Adipocyte (in vitro differentiated cells): ENCODE measurements at regions not wholly inside any gene's neighbourhood (a gene's known extent, or its start where the extent isn't known, plus 50 kb on each side); places are given as distances from the start of the nearest gene placed in this dataset.
A peak's percentile ranks its signal among the peaks of the same experiment; 100 is the strongest.
"Not testable (repeated sequence)": the region's sequence is repeated elsewhere in the genome, so short reads cannot be mapped to it uniquely, and the experiment has no call there.

ENCODE experiments used
- DNase-seq: peaks from one replicate; pipeline ENCODE4 v3.0.0-alpha.2; 2015; ENCODE audit warnings: low read depth
- H3K27me3 ChIP-seq: replicated peaks from 2 replicates; pipeline ENCODE4 v1.7.0; 2013; ENCODE audit warnings: mild to moderate bottlenecking, low read length, moderate library complexity; ENCODE audit not compliant: control insufficient read depth, insufficient read depth
- H3K36me3 ChIP-seq: 2 replicates; pipeline ENCODE4 v1.7.0; 2013; ENCODE audit warnings: low read length, mild to moderate bottlenecking, moderate library complexity; ENCODE audit not compliant: control insufficient read depth, insufficient read depth, severe bottlenecking
- H3K4me1 ChIP-seq: 2 replicates; pipeline ENCODE4 v1.7.0; 2013; ENCODE audit warnings: mild to moderate bottlenecking, low read length, moderate library complexity; ENCODE audit not compliant: control insufficient read depth, insufficient read depth
- H3K4me3 ChIP-seq: 2 replicates; pipeline ENCODE4 v1.7.0; 2013; ENCODE audit warnings: mild to moderate bottlenecking, low read length, moderate library complexity
- H3K9ac ChIP-seq: 2 replicates; pipeline ENCODE4 v1.7.0; 2013; ENCODE audit warnings: mild to moderate bottlenecking, low read length, moderate library complexity
- H3K9me3 ChIP-seq: 2 replicates; pipeline ENCODE4 v1.7.0; 2013; ENCODE audit warnings: mild to moderate bottlenecking, low read length, moderate library complexity; ENCODE audit not compliant: control insufficient read depth

- H3K4me1 ChIP-seq = peaks cover 5% of the 10 kb centered on the region
- H3K9ac ChIP-seq = no peak overlapping the region
- no peak for DNase-seq
- no peaks in the 10 kb centered on the region for H3K27me3 ChIP-seq
- H3K9me3 ChIP-seq = no peaks in the 10 kb centered on the region
- no peak overlapping the region for H3K4me3 ChIP-seq
- no peaks in the 10 kb centered on the region for H3K36me3 ChIP-seq
Observed at GRCh38 chr1:148383966-148384365, 99.1 kb downstream of the PPIAL4G start.

GRCh38 chr1:148379697-148380096 lies 103.4 kb downstream of the PPIAL4G start:
- H3K4me1 ChIP-seq = no peaks in the 10 kb centered on the region
- no peak overlapping the region for H3K4me3 ChIP-seq
- DNase-seq = no peak
- H3K36me3 ChIP-seq = no peaks in the 10 kb centered on the region
- no peaks in the 10 kb centered on the region for H3K27me3 ChIP-seq
- H3K9me3 ChIP-seq = no peaks in the 10 kb centered on the region
- H3K9ac ChIP-seq = no peak overlapping the region

GRCh38 chr1:148379170-148379500 lies 104.0 kb downstream of the PPIAL4G start:
- no peak overlapping the region for H3K9ac ChIP-seq
- no peak overlapping the region for H3K4me3 ChIP-seq
- DNase-seq = no peak
- H3K9me3 ChIP-seq = no peaks in the 10 kb centered on the region
- H3K4me1 ChIP-seq = no peaks in the 10 kb centered on the region
- no peaks in the 10 kb centered on the region for H3K27me3 ChIP-seq
- no peaks in the 10 kb centered on the region for H3K36me3 ChIP-seq

DNA sequence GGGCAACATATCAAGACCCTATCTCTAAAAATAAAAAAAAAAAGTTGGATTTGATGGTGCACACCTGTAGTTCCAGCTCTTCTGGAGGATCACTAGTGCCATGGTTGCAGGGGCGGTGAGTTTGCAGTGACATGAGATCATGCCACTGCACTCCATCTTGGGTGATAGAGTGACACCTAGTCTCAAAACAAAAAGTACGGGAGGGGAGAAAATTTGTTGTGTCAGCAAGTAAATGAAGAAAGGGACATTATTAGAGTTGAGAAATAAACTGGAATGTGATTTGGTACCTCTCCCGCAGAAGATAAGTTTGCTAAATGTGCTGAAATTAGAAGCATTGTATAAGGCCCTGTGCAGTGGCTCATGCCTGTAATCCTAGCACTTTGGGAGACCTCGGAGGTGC lies 105.1 kb downstream of the PPIAL4G start:
- not testable (repeated sequence) for H3K27me3 ChIP-seq, H3K4me3 ChIP-seq, DNase-seq, H3K9me3 ChIP-seq, H3K4me1 ChIP-seq, H3K36me3 ChIP-seq, H3K9ac ChIP-seq

GRCh38 chr1:148377045-148377444 lies 106.1 kb downstream of the PPIAL4G start:
- not testable (repeated sequence) for H3K4me1 ChIP-seq, H3K36me3 ChIP-seq, H3K9ac ChIP-seq, DNase-seq, H3K4me3 ChIP-seq, H3K9me3 ChIP-seq, H3K27me3 ChIP-seq

DNA sequence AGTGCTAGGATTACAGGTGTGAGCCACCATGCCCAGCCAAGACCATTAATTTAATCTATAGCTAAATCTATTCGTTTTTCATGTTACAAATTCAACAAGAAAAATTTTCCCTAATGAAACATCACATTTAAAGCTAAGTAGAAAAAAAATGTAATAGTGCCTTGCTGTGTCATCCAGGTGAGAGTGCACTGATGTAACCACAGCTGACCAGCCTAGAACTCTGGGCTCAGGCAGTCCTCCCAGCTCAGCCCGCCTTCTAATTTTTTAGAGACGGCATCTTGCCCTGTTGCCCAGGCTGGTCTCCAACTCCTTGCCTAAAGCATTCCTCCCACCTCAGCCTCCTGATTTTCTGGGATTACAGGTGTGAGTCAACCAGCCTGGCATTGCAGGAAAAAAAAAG lies 109.0 kb downstream of the PPIAL4G start:
- H3K9ac ChIP-seq = no peak overlapping the region
- no peak overlapping the region for H3K4me3 ChIP-seq
- H3K4me1 ChIP-seq = peaks cover 9% of the 10 kb centered on the region
- no peaks in the 10 kb centered on the region for H3K9me3 ChIP-seq
- no peaks in the 10 kb centered on the region for H3K36me3 ChIP-seq
- no peak for DNase-seq
- H3K27me3 ChIP-seq = no peaks in the 10 kb centered on the region

- H3K36me3 ChIP-seq = no peaks in the 10 kb centered on the region
- H3K9ac ChIP-seq = no peak overlapping the region
- H3K4me1 ChIP-seq = peaks cover 9% of the 10 kb centered on the region
- H3K27me3 ChIP-seq = no peaks in the 10 kb centered on the region
- H3K4me3 ChIP-seq = no peak overlapping the region
- DNase-seq = no peak
- no peaks in the 10 kb centered on the region for H3K9me3 ChIP-seq
Observed at GRCh38 chr1:148373192-148373925, 109.7 kb downstream of the PPIAL4G start.

DNA sequence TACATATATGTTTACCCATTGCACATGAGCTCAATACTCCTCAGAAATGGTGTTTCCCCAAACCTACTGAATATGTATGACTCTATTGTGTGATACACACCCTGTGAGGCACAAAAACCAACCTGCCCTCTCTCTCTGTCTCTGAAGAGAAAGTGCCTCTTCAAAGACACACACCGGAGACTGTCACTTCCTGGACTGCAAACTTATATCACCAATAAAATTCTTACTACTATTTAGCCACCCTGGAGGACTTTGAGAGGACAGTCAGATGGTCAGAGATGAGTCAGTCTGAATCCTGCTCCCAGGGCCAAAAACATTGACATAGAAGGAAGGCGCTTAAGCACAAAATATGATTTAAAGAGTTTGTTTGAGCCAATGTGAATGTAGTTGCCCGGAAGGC lies 110.4 kb downstream of the PPIAL4G start:
- peak overlapping the region; percentile 46 for H3K9ac ChIP-seq
- H3K27me3 ChIP-seq = no peaks in the 10 kb centered on the region
- H3K4me1 ChIP-seq = peaks cover 9% of the 10 kb centered on the region
- H3K4me3 ChIP-seq = no peak overlapping the region
- no peaks in the 10 kb centered on the region for H3K9me3 ChIP-seq
- no peaks in the 10 kb centered on the region for H3K36me3 ChIP-seq
- no peak for DNase-seq

- H3K4me1 ChIP-seq, H3K9me3 ChIP-seq, DNase-seq, H3K27me3 ChIP-seq, H3K36me3 ChIP-seq, H3K4me3 ChIP-seq: not testable (repeated sequence)
- H3K9ac ChIP-seq = peak overlapping the region; percentile 46
Observed at GRCh38 chr1:148372051-148372726, 110.9 kb downstream of the PPIAL4G start.

- H3K9me3 ChIP-seq, H3K4me1 ChIP-seq, H3K27me3 ChIP-seq, H3K4me3 ChIP-seq, H3K36me3 ChIP-seq, H3K9ac ChIP-seq: not testable (repeated sequence)
- DNase-seq = peak; percentile 77
Observed at GRCh38 chr1:148371551-148371994, 111.5 kb downstream of the PPIAL4G start.

- not testable (repeated sequence) for H3K27me3 ChIP-seq, DNase-seq, H3K4me3 ChIP-seq, H3K36me3 ChIP-seq, H3K9ac ChIP-seq, H3K9me3 ChIP-seq, H3K4me1 ChIP-seq
Observed at GRCh38 chr1:148370661-148371060, 112.4 kb downstream of the PPIAL4G start.

- Histone ChIP-seq H3K27me3 (peaks cover 8% of the 10 kb centered on the region), H3K4me1 (peaks cover 3% of the 10 kb centered on the region), H3K9me3 (no peaks in the 10 kb centered on the region), H3K36me3 (no peaks in the 10 kb centered on the region), H3K4me3 (no peak overlapping the region), H3K9ac (no peak overlapping the region)
- DNase-seq = no peak
Observed at GRCh38 chr1:148367596-148367995, 115.5 kb downstream of the PPIAL4G start.
